ENCODE measurements at regions not wholly inside any gene's neighbourhood (a gene's known extent, or its start where the extent isn't known, plus 50 kb on each side); places are given as distances from the start of the nearest gene placed in this dataset.

DNA sequence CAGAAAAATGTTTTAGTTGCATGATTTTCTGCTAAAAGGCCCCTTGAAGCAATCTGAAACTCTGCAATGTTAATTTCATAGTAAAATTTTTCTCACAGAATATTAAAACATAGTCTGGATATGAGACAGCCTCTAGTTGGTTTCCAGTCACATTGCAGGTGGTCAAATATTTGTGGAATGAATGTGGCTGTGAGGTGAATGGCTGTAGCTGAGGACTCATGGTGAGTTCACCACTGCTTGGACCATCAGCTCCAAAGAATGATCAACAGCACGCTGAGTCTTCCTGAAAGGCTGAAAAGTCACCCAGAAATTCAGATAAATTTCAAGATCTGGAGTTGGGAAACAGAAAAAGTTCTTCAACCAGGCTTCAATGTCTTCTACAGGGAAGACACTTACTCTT, 79.8 kb downstream of the MAT2B start:
- H3K4me3 ChIP-seq (ENCODE audit: low read depth, low read length) = no peak overlapping the region
- TF ChIP-seq, protein P1, sequence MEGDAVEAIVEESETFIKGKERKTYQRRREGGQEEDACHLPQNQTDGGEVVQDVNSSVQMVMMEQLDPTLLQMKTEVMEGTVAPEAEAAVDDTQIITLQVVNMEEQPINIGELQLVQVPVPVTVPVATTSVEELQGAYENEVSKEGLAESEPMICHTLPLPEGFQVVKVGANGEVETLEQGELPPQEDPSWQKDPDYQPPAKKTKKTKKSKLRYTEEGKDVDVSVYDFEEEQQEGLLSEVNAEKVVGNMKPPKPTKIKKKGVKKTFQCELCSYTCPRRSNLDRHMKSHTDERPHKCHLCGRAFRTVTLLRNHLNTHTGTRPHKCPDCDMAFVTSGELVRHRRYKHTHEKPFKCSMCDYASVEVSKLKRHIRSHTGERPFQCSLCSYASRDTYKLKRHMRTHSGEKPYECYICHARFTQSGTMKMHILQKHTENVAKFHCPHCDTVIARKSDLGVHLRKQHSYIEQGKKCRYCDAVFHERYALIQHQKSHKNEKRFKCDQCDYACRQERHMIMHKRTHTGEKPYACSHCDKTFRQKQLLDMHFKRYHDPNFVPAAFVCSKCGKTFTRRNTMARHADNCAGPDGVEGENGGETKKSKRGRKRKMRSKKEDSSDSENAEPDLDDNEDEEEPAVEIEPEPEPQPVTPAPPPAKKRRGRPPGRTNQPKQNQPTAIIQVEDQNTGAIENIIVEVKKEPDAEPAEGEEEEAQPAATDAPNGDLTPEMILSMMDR (IDR thresholded peaks at IDR 0.05; ENCODE audit: borderline replicate concordance, insufficient read depth, low read depth, low read length) = no peak

DNA sequence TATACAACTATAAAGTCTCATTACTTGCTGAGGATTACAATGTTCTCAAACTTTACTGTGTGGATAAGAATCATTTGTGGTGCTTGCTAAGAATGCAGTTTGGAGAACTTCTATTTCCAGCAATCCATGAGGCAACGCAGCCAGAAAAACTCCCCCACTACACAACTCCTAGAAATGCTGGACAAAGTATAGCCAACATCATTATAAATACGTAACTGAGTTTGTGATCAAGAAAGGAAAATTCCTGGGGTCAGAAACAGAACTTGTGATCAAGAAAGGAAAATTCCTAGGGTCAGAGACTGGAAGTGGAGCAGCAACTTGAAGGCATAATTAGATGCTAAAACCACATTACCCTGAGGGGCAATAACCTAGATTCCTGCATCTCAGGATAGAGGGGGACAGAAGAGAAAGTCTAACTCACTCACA, 81.1 kb downstream of the MAT2B start:
- TF ChIP-seq, protein P1 (IDR thresholded peaks at IDR 0.05; ENCODE audit: borderline replicate concordance, insufficient read depth, low read depth, low read length) = no peak
- H3K4me3 ChIP-seq (ENCODE audit: low read depth, low read length) = no peak overlapping the region

DNA sequence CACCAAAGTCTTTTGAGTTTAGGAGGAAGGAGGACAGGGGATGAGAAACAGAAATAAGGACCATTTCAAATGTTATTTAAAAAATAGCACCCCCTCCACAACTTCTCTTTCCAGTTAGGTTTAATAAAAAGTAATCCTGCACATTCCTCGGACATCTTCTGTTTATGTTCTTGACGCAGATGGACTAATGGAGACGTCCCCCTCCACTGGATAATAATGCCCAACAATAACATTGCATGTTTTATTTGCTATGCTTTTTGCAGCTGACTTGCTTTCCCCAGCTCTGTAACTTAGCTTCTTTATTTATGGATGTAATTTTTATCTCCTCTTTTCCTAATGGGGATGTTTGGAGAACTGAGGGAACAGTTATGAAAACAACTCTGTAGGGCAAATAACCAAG, 89.5 kb downstream of the MAT2B start:
- TF ChIP-seq, protein P1 (IDR thresholded peaks at IDR 0.05; ENCODE audit: borderline replicate concordance, insufficient read depth, low read depth, low read length) = no peak
- H3K4me3 ChIP-seq (ENCODE audit: low read depth, low read length) = no peak overlapping the region

DNA sequence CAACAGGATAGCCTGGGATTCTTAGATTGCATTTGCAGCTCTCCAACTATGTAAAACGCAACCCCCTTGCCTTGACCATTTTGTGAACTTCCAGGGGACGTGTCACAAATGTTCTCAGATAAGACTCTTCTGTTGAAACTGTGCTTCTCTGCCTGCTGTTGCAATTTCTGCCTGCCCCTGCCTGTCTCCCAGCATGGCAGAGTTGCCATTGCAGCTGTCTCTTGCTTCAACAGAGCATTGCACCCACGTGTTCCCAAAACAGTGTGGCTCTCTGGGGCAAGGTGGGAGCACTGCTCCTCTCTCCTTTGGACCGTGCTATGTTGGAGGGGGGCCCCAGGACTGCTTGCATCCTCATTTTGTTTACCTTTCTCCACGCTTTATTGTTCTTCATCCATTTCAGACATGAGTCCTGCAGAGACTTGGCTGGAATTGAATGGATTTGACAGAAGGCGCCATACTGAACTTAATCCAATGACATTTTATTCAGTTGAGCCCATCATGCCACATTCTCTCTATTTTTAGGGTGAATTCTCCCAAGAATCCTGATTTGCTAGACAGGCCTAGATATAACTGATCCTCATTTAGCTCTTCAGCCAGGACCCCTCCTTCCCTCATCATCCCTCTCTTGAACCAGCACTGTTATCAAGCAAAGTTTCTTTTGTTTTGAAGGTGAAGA, 90.7 kb downstream of the MAT2B start:
- TF ChIP-seq, protein P1 (IDR thresholded peaks at IDR 0.05; ENCODE audit: borderline replicate concordance, insufficient read depth, low read depth, low read length) = no peak
- no peak overlapping the region for H3K4me3 ChIP-seq (ENCODE audit: low read depth, low read length)

DNA sequence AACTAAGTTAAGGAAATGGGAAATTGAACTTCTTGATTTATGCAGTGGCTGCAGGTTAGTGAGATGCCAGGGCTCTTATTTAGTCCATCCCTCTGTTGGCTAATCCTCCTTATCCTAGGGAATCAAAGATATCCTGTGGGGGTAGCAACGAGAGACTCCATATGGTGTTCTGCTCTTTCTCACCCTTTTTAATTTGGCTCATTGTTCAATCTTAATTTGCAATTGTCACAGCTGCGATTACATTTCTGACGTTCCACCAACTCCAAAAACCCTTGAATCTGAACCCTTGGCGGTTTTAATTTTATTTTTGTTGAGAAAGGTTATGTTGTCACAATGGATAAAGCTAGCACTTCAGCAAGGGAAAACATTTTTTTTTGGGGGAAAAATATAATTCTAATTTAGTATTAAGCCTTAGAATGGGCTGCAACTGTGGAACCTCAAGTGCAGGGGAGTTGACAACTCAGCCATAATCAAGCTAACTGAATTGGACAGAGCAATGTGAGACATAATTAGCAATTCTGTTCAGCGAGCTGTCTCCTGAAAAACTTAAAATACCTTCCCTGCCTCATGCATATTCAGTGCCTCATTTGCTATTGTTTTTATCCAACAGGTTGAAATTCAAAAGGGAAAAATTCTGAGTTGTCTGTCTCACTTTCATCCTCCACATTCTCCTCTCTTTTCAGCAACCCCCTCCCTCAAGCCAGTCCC, 91.3 kb downstream of the MAT2B start:
- H3K4me3 ChIP-seq (ENCODE audit: low read depth, low read length) = no peak overlapping the region
- TF ChIP-seq, protein P1 (IDR thresholded peaks at IDR 0.05; ENCODE audit: borderline replicate concordance, insufficient read depth, low read depth, low read length) = no peak

DNA sequence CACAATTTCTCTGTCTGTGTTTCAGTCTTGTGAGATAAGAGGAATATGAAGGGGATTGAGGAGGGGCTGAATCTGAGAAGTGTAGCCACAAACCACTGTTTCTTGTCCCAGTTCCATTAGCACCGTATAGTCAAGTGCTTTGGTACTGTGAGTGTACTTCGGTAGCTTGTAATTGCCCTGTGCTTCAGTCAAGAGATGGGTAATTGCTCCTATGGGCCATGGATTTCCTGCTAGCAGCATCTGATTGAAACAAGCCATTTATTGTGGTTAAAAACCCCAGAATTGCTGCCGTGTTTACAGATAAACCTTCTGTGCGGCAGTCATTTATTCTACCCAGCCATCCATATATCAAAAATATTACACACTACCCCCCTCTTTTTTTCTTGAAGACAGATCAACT, 98.6 kb downstream of the MAT2B start:
- TF ChIP-seq, protein P1 (IDR thresholded peaks at IDR 0.05; ENCODE audit: borderline replicate concordance, insufficient read depth, low read depth, low read length) = no peak
- H3K4me3 ChIP-seq (ENCODE audit: low read depth, low read length) = no peak overlapping the region

DNA sequence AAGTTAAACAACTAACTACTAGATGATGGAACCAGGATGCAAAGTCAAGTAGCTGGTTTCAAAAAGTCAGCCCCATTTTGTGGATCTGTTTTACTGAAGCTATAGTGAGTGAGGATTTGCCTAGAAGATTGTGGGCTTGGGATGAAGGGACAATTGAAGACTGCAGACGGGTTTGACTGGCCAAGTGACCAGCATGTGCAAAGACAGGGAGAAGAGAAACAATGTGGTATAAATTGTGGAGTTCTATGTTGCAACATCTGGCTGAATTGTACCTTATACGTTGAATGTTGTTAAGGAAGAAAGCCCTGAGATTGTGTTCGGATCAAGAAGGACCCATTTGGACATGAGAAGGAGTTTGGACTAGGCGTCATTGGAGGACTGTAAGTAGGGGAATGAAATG, 101.8 kb downstream of the MAT2B start:
- H3K4me3 ChIP-seq (ENCODE audit: low read depth, low read length) = no peak overlapping the region
- TF ChIP-seq, protein P1 (IDR thresholded peaks at IDR 0.05; ENCODE audit: borderline replicate concordance, insufficient read depth, low read depth, low read length) = no peak

Measured in GM12875 (cell line).